PC-9 (cell line): ENCODE measurements at regions not wholly inside any gene's neighbourhood (a gene's known extent, or its start where the extent isn't known, plus 50 kb on each side); places are given as distances from the start of the nearest gene placed in this dataset.

Source experiments
- EZH2 ChIP-seq: fragments of 200-600 bp; sonication (generic); IDR thresholded peaks from 2 replicates; pipeline ENCODE4 v1.8.0; 2017; ENCODE audit warnings: antibody characterized with exemption, low read depth
- TF ChIP-seq, protein P1 (sequence below): fragments of 200-600 bp; sonication (generic); conservative IDR thresholded peaks from 2 replicates; pipeline ENCODE4 v1.6.1; 2017; ENCODE audit warnings: mixed run types, antibody characterized with exemption, mild to moderate bottlenecking, moderate library complexity

DNA sequence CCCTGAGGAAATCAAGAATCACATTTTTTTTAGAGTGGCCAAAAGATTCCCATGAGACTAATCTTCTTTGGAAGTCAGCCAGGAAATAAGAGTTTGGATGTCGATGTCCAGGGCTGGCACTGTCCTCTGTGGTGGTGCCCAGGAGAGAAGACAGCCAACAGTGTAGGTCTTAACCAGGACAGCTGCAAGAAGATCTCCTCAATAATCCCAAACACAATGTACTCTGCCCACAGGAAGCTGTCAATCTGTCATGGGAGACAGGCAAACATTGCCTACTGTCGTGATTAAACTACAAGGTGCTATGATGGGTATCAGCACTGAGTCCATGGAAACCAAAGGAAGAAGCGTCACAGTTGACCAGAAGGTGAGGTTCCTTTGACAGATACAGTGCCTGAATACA lies 174.1 kb downstream of the PIK3R1 start:
- TF ChIP-seq EZH2, result no peak
- TF ChIP-seq, protein P1, sequence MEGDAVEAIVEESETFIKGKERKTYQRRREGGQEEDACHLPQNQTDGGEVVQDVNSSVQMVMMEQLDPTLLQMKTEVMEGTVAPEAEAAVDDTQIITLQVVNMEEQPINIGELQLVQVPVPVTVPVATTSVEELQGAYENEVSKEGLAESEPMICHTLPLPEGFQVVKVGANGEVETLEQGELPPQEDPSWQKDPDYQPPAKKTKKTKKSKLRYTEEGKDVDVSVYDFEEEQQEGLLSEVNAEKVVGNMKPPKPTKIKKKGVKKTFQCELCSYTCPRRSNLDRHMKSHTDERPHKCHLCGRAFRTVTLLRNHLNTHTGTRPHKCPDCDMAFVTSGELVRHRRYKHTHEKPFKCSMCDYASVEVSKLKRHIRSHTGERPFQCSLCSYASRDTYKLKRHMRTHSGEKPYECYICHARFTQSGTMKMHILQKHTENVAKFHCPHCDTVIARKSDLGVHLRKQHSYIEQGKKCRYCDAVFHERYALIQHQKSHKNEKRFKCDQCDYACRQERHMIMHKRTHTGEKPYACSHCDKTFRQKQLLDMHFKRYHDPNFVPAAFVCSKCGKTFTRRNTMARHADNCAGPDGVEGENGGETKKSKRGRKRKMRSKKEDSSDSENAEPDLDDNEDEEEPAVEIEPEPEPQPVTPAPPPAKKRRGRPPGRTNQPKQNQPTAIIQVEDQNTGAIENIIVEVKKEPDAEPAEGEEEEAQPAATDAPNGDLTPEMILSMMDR, result no peak
